Karpas-422 (cell line): ENCODE measurements at regions not wholly inside any gene's neighbourhood (a gene's known extent, or its start where the extent isn't known, plus 50 kb on each side); places are given as distances from the start of the nearest gene placed in this dataset.

Experiments
- DNase-seq: peaks from one replicate; pipeline ENCODE4 v3.0.0-alpha.2; 2015
- H2AFZ ChIP-seq: fragments of 200-600 bp; sonication (generic); 2 replicates; pipeline ENCODE4 v1.6.1; 2014; ENCODE audit warnings: antibody characterized with exemption, low read length, mixed read lengths
- H3K27ac ChIP-seq: fragments of 200-600 bp; sonication (generic); 2 replicates; pipeline ENCODE4 v1.5.1; 2014; ENCODE audit warnings: mild to moderate bottlenecking, low read length, moderate library complexity
- H3K27me3 ChIP-seq: fragments of 200-600 bp; sonication (generic); 2 replicates; pipeline ENCODE4 v1.6.1; 2014; ENCODE audit warnings: low read length, mixed read lengths
- H3K36me3 ChIP-seq: fragments of 200-600 bp; sonication (generic); 2 replicates; pipeline ENCODE4 v1.6.1; 2014; ENCODE audit warnings: low read length, mixed read lengths; ENCODE audit not compliant: insufficient read depth
- H3K4me1 ChIP-seq: fragments of 200-600 bp; sonication (generic); 2 replicates; pipeline ENCODE4 v1.6.1; 2014; ENCODE audit warnings: mild to moderate bottlenecking, low read length, mixed read lengths
- H3K4me2 ChIP-seq: fragments of 200-600 bp; sonication (generic); 2 replicates; pipeline ENCODE4 v1.6.1; 2014; ENCODE audit warnings: low read length, low read depth, mild to moderate bottlenecking; ENCODE audit not compliant: poor library complexity, severe bottlenecking
- H3K4me3 ChIP-seq: fragments of 200-600 bp; sonication (generic); 2 replicates; pipeline ENCODE4 v1.5.1; 2014; ENCODE audit warnings: mild to moderate bottlenecking, antibody characterized with exemption, low read length, mixed read lengths
- H3K79me2 ChIP-seq: fragments of 200-600 bp; sonication (generic); 2 replicates; pipeline ENCODE4 v1.6.1; 2014; ENCODE audit warnings: mild to moderate bottlenecking, low read length, mixed read lengths
- H3K9ac ChIP-seq: fragments of 200-600 bp; sonication (generic); 2 replicates; pipeline ENCODE4 v1.6.0; 2014; ENCODE audit warnings: low read length
- H3K9me2 ChIP-seq: fragments of 200-600 bp; sonication (generic), shearing (Covaris generic); replicated peaks from 2 replicates; pipeline ENCODE4 v1.6.0; 2014; ENCODE audit warnings: mild to moderate bottlenecking, low read length, moderate library complexity; ENCODE audit not compliant: insufficient read depth
- H3K9me3 ChIP-seq: fragments of 300-700, 200-600 bp; sonication (generic); 2 replicates; pipeline ENCODE4 v1.6.1; 2014; ENCODE audit warnings: low read length, mixed read lengths
- H4K20me1 ChIP-seq: fragments of 200-600 bp; sonication (generic); 2 replicates; pipeline ENCODE4 v1.6.1; 2014; ENCODE audit warnings: mild to moderate bottlenecking, antibody characterized with exemption, low read length, low read depth; ENCODE audit not compliant: insufficient read depth

GRCh38 chr10:60708666-60709065 is 69.6 kb upstream of the CDK1 start:
- Histone ChIP-seq H3K9me2 (no peaks in the 10 kb centered on the region), H3K4me2 (no peak overlapping the region), H4K20me1 (no peaks in the 10 kb centered on the region), H2AFZ (no peak overlapping the region), H3K4me3 (no peak overlapping the region), H3K9ac (no peak overlapping the region), H3K79me2 (no peaks in the 10 kb centered on the region), H3K9me3 (no peaks in the 10 kb centered on the region), H3K27me3 (no peaks in the 10 kb centered on the region), H3K27ac (no peak overlapping the region), H3K36me3 (no peaks in the 10 kb centered on the region), H3K4me1 (no peaks in the 10 kb centered on the region)
- no peak for DNase-seq

- Histone ChIP-seq H3K36me3 (no peaks in the 10 kb centered on the region), H3K27ac (no peak overlapping the region), H3K4me2 (no peak overlapping the region), H3K9ac (no peak overlapping the region), H3K4me1 (no peaks in the 10 kb centered on the region), H3K79me2 (no peaks in the 10 kb centered on the region), H4K20me1 (no peaks in the 10 kb centered on the region), H3K4me3 (no peak overlapping the region), H2AFZ (no peak overlapping the region), H3K9me2 (no peaks in the 10 kb centered on the region), H3K9me3 (no peaks in the 10 kb centered on the region), H3K27me3 (no peaks in the 10 kb centered on the region)
- DNase-seq, result no peak
These were observed 70.4 kb upstream of the CDK1 start for GRCh38 chr10:60707841-60708240.

DNA sequence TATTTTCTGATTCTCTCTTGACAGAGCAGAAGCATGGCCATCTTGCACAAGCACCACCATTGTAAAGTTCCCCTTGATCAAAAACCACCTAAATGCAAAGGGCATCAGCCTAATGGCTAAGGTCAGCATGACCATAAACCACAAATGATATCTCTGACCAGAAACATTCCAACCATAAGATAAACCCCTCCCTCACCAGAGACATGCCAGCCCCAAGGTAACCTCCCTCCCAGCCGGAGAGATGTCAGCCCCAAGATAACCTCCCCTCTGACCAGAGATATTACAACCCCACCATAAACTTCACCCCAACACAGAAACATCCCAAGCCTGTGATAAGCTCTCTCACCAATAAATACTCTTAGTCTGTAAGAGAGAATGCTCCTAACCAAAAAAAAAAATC is 72.1 kb upstream of the CDK1 start:
- H4K20me1 ChIP-seq, result no peaks in the 10 kb centered on the region
- H3K9me3 ChIP-seq, result no peaks in the 10 kb centered on the region
- no peaks in the 10 kb centered on the region for H3K79me2 ChIP-seq
- no peaks in the 10 kb centered on the region for H3K4me1 ChIP-seq
- no peaks in the 10 kb centered on the region for H3K27me3 ChIP-seq
- no peak overlapping the region for H3K9ac ChIP-seq
- H3K36me3 ChIP-seq, result no peaks in the 10 kb centered on the region
- H3K4me2 ChIP-seq, result no peak overlapping the region
- no peaks in the 10 kb centered on the region for H3K9me2 ChIP-seq
- no peak overlapping the region for H3K27ac ChIP-seq
- DNase-seq, result no peak
- no peak overlapping the region for H3K4me3 ChIP-seq
- H2AFZ ChIP-seq, result 0 out of 2 replicates have a peak overlapping the region, but pooled peaks have one; percentile 43

GRCh38 chr10:60705376-60705775 is 72.9 kb upstream of the CDK1 start:
- Histone ChIP-seq H2AFZ (no peak overlapping the region), H3K27me3 (no peaks in the 10 kb centered on the region), H4K20me1 (no peaks in the 10 kb centered on the region), H3K9me2 (no peaks in the 10 kb centered on the region), H3K4me3 (no peak overlapping the region), H3K36me3 (no peaks in the 10 kb centered on the region), H3K27ac (no peak overlapping the region), H3K4me2 (no peak overlapping the region), H3K79me2 (no peaks in the 10 kb centered on the region), H3K9ac (no peak overlapping the region), H3K9me3 (no peaks in the 10 kb centered on the region), H3K4me1 (no peaks in the 10 kb centered on the region)
- no peak for DNase-seq

GRCh38 chr10:60704471-60704870 is 73.8 kb upstream of the CDK1 start:
- Histone ChIP-seq H3K4me3 (no peak overlapping the region), H3K79me2 (no peaks in the 10 kb centered on the region), H2AFZ (no peak overlapping the region), H3K9me3 (no peaks in the 10 kb centered on the region), H3K4me1 (no peaks in the 10 kb centered on the region), H3K4me2 (no peak overlapping the region), H3K9ac (no peak overlapping the region), H4K20me1 (no peaks in the 10 kb centered on the region), H3K36me3 (no peaks in the 10 kb centered on the region), H3K27me3 (no peaks in the 10 kb centered on the region), H3K27ac (no peak overlapping the region), H3K9me2 (no peaks in the 10 kb centered on the region)
- no peak for DNase-seq

DNA sequence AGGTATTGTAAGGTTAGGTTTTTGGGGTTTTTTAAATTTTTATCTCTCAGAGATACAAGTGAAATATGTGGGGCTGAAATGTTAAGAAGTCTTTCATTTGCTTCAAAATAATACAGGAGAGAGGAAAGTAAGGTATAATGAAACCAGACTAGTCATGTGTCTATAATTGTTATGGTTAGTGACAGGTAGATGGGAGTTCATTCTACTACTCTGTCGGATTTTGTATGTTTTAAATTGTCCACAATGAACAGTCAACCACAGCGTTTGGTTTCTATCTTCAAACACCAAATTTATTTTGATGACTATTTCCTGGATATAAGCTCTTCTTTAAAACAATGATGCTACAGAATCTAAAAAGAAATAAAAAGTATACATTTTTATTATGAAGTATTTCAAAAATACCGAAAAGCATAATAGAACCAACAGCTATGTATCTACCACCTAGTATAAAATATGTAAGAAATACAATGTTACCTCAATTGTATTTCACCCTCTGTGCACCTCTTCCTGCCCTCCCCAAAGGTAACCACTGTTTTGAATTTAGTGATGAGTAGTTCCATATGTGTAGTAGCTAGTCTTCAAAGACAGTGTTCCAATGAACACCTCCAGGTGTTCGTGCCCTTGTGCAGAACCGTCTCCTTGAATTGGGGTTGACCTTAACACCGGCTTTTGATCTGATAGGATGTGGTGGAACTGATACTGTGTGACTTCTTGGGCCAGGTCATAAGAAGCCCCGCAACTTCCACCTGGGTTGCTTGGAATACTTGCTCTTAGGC is 74.8 kb upstream of the CDK1 start:
- Histone ChIP-seq H3K9me2 (no peaks in the 10 kb centered on the region), H3K9me3 (no peaks in the 10 kb centered on the region), H3K27me3 (no peaks in the 10 kb centered on the region), H3K27ac (no peak overlapping the region), H3K79me2 (no peaks in the 10 kb centered on the region), H4K20me1 (no peaks in the 10 kb centered on the region), H3K4me1 (no peaks in the 10 kb centered on the region), H3K4me3 (no peak overlapping the region), H2AFZ (no peak overlapping the region), H3K4me2 (no peak overlapping the region), H3K36me3 (no peaks in the 10 kb centered on the region), H3K9ac (no peak overlapping the region)
- no peak for DNase-seq

GRCh38 chr10:60687679-60688078 is 90.6 kb upstream of the CDK1 start:
- H3K36me3 ChIP-seq, result no peaks in the 10 kb centered on the region
- H3K9me3 ChIP-seq, result no peaks in the 10 kb centered on the region
- H3K9me2 ChIP-seq, result no peaks in the 10 kb centered on the region
- H3K4me3 ChIP-seq, result no peak overlapping the region
- H3K4me2 ChIP-seq, result no peak overlapping the region
- no peak for DNase-seq
- no peaks in the 10 kb centered on the region for H3K4me1 ChIP-seq
- H3K9ac ChIP-seq, result no peak overlapping the region
- no peak overlapping the region for H2AFZ ChIP-seq
- no peaks in the 10 kb centered on the region for H3K79me2 ChIP-seq
- no peak overlapping the region for H3K27ac ChIP-seq
- no peaks in the 10 kb centered on the region for H3K27me3 ChIP-seq
- no peaks in the 10 kb centered on the region for H4K20me1 ChIP-seq

- Histone ChIP-seq H3K9ac (no peak overlapping the region), H3K27ac (no peak overlapping the region), H3K27me3 (no peaks in the 10 kb centered on the region), H3K36me3 (no peaks in the 10 kb centered on the region), H3K9me3 (no peaks in the 10 kb centered on the region), H2AFZ (no peak overlapping the region), H3K4me1 (no peaks in the 10 kb centered on the region), H4K20me1 (no peaks in the 10 kb centered on the region), H3K79me2 (no peaks in the 10 kb centered on the region), H3K9me2 (no peaks in the 10 kb centered on the region), H3K4me2 (no peak overlapping the region), H3K4me3 (no peak overlapping the region)
- no peak for DNase-seq
These were observed 94.2 kb upstream of the CDK1 start for GRCh38 chr10:60684091-60684490.
